Stimulated activated CD4-positive, alpha-beta T cell treated with anti-CD3 and anti-CD28 coated beads, Interleukin-12 subunit alpha, Interleukin-12 subunit beta, amount 100 ng/mL, for 24 hours (primary cell): ENCODE measurements at regions not wholly inside any gene's neighbourhood (a gene's known extent, or its start where the extent isn't known, plus 50 kb on each side); places are given as distances from the start of the nearest gene placed in this dataset.

Experiments used
- DNase-seq, 2 experiments: peaks; one replicate each; pipeline ENCODE4 v3.0.0-alpha.2; 2020; ENCODE audit warnings: low read depth in 2 of 2

DNA sequence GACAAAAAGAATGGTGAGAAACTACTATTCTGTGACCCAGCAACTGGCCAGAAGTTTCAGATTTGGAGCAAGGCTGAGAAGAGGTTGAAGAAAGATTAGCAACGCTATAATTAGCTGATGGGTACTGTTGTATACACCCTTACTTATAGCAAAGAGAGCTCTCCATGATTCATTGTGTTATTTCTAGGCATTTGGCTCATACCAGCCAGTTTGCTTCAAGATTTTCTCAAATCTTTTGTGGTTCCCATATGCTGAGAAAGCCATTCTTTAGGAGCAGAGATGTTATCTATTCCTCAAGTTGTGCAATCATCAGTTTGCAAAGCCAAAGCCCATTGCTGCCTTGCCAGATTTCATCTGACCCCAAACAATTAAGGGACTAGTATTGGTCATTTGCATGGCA is 179.4 kb downstream of the ETS1 start:
- DNase-seq, result no peak

- DNase-seq, result no peak
Measured at GRCh38 chr11:128405714-128406662, 181.4 kb downstream of the ETS1 start.

GRCh38 chr11:128405112-128405511 is 182.2 kb downstream of the ETS1 start:
- DNase-seq, result no peak

- DNase-seq, result no peak
Measured at GRCh38 chr11:128404437-128404836, 182.9 kb downstream of the ETS1 start.

- no peak for DNase-seq
Measured at GRCh38 chr11:128400382-128401203, 186.8 kb downstream of the ETS1 start.

- no peak for DNase-seq
Measured at GRCh38 chr11:128399251-128400121, 187.9 kb downstream of the ETS1 start.

- no peak for DNase-seq
Measured at GRCh38 chr11:128398517-128399250, 188.7 kb downstream of the ETS1 start.

- no peak for DNase-seq
Measured at GRCh38 chr11:128397362-128397761, 190.0 kb downstream of the ETS1 start.

DNA sequence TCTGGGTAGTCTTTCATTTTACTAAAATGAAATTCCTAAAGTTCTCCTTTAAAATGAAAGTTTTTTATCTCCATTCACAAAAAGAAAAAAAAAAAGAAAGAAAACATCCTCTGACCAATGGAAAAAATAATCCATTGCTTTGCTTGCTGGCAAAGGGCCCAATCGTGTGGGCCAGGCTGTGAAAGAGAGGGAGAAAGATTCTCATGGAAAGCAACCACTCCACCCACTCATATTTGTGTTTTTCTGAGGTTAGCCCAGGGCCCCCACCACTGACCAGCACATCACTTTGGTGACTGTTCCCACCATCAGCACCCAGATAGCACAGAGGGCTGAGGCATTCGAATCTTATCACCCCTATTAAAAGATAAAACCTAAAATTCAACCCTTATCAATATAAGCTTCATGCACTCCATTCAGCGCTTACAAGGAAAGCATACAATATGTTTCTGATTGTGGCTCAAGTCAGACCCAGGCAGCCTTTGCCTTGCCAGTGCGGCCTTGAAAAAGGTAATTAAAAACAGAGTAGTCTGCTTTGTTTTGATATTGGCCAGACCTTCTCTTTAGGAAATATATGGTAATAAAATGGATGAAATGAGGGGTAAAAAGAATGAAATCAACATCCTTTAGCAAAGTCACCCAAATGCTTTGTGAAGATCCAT is 192.8 kb downstream of the ETS1 start:
- DNase-seq, result no peak

DNA sequence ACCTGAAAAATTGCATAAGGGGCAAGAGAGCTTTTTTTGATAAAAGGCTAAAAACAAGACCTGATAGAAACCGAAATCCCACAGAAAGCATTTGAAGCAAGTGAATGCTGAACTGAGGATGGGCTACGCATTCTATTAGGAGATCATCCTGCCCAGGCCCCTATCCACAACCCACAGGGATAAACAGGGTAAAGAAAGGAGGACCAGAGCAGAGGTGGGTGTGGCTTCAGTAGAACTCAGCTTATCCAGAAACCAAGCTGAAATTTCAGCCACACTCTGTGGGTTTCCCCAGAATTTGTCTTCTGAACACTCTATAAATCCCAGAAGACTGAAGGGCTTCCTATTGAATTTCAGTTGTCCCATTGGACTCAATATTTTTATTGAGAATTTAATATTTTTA is 195.1 kb downstream of the ETS1 start:
- DNase-seq, result no peak

DNA sequence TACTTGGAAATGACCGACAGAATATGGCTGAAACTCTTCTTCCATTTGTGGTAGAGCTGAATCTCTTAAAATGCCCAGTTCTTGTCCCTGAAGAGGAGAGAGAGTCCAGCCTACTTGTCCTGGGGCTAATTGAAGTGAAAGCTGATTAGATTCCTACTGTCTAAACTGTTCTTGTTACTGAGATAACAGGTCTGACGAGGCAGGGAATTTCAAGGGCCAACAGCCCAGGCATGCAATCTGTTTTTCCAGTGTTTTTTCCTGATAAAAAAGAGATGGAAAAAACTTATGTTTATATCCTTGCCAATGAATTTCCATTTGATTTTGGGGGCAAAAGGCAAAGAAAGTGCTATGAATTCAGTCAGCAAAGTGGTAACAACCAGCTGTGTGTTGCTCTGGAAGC is 195.5 kb downstream of the ETS1 start:
- no peak for DNase-seq

GRCh38 chr11:128390246-128390645 is 197.1 kb downstream of the ETS1 start:
- DNase-seq, result no peak

DNA sequence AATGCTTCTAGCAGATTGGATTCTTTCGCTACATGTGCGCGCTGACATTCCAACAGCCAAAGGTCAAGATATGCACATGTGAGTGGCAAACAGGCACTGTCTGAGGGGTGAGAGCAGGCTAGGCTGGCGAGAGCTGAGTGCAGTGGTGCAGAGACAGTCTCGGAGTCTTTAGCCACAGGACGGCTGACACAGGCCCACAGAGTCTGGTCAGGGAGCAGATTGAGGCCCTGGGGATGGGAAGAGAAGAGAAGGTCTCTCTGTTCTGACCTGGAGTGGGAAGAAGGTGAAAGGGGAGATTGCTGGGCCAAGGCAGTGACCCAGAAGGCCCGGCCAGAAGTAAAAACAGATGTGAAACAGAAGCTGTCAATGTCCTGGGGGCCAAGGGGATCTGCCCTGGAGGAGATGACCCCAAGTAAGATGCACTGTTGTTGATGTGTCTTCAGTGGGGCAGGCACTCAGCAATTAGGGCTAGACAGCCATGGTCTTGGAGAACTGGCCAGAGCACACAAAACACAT is 197.8 kb downstream of the ETS1 start:
- no peak for DNase-seq

- DNase-seq, result no peak
Measured at GRCh38 chr11:128388206-128388815, 199.0 kb downstream of the ETS1 start.

DNA sequence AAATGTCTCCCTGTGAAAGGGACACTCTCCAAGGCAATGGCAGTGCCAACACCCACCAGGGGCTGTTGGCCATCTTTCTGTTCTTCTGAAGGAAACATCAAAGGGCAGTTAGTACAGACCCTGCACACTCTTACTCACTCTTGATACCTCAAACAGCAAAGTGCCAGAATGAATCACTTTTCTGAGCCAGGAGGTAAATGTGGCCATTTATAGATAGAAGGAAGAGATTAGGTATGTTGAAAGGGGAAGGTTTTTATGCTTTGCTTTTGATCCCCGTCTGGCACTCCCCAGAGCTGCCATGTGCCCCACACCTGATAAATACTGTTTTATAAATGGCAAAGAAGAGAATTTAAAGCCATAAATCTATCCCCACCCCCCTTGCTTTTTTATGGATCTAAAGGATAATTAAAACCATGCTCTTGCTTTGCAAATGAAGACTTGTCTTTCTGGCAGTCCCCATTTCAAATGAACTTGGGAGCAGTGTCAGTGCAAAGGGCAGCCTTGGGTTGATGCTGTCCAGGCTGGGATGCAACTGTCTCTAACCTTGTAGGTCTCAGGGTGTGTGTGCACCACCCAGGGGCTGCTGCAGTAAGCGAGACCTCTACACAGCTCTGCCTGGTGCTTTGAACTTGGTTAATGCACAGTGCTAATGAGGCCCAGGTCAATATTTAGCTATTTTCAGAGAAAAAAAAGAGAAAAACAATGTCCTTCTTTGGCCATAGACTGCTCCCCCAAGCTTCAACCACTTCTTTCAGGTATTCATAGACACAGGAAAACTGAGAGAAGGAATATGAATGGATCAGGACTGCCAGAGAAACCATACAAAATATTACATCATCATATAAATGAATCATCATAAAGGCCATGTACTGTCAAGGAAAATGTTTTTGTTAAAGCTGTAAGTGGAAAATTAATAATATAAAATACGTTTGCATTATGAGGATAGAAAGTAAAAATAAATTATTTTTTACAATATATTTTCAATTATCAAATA is 207.5 kb downstream of the ETS1 start:
- no peak for DNase-seq

DNA sequence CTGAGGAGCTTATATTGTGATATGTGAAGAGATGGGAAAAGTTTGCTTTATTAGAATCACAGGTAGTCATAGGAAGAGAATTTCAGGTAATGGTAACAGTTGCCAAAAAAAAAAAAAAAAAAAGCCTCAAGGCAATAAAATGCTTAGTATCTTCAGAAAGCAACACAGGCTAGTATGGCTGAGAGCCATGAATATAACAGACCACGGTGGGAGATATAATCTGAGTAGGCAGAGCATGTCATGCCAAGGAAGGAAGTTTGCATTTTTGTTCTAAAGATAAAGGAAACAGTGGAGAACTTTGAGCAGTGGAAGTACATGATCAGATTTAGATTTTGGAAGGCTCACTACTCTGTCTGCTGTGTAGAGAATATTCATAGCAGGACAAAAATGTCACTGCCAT is 211.4 kb downstream of the ETS1 start:
- no peak for DNase-seq

DNA sequence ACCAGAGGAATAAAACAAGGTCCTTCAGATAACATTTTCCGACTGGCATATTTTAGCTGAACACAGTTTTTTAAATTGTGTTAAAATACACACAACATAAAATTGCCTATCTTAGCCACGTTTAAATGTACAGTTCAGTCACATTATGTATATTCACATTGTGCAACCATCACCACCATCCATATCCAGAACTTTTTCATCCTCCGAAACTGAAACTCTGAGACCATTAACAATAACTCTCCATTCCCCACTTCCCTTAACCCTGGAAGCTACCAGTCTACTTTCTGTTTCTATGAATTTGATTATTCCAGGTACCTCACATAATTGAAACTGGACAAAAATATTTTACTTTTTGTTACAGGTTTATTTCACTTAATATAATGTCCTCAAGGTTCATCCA is 213.3 kb downstream of the ETS1 start:
- no peak for DNase-seq

GRCh38 chr11:128372977-128373376 is 214.4 kb downstream of the ETS1 start:
- no peak for DNase-seq

- no peak for DNase-seq
Measured at GRCh38 chr11:128367573-128367972, 219.8 kb downstream of the ETS1 start.
